ENCODE measurements at regions not wholly inside any gene's neighbourhood (a gene's known extent, or its start where the extent isn't known, plus 50 kb on each side); places are given as distances from the start of the nearest gene placed in this dataset.

GRCh38 chr1:234887016-234887900 lies 241.4 kb downstream of the TOMM20 start:
- Histone ChIP-seq H3K4me3 (replicated peaks; ENCODE audit: low read depth, low read length) (no peak overlapping the region), H3K36me3 (ENCODE audit: control insufficient read depth, insufficient read depth, low read length) (no peaks in the 10 kb centered on the region), H3K27me3 (replicated peaks; ENCODE audit: control insufficient read depth, insufficient read depth, low read length) (no peaks in the 10 kb centered on the region)
- no peak for DNase-seq (ENCODE audit: extremely low read depth, insufficient read length)
- no peak for TF ChIP-seq CTCF (IDR thresholded peaks at IDR 0.05; ENCODE audit: insufficient read depth, low read length, poor library complexity, severe bottlenecking)

- H3K27me3 ChIP-seq (replicated peaks; ENCODE audit: control insufficient read depth, insufficient read depth, low read length), result no peaks in the 10 kb centered on the region
- DNase-seq (ENCODE audit: extremely low read depth, insufficient read length), result no peak
- no peak overlapping the region for H3K4me3 ChIP-seq (replicated peaks; ENCODE audit: low read depth, low read length)
- H3K36me3 ChIP-seq (ENCODE audit: control insufficient read depth, insufficient read depth, low read length), result no peaks in the 10 kb centered on the region
- no peak for TF ChIP-seq CTCF (IDR thresholded peaks at IDR 0.05; ENCODE audit: insufficient read depth, low read length, poor library complexity, severe bottlenecking)
Observed at GRCh38 chr1:234886081-234886984, 242.3 kb downstream of the TOMM20 start.

GRCh38 chr1:234885601-234886000 lies 243.0 kb downstream of the TOMM20 start:
- no peak for TF ChIP-seq CTCF (IDR thresholded peaks at IDR 0.05; ENCODE audit: insufficient read depth, low read length, poor library complexity, severe bottlenecking)
- DNase-seq (ENCODE audit: extremely low read depth, insufficient read length), result no peak
- H3K27me3 ChIP-seq (replicated peaks; ENCODE audit: control insufficient read depth, insufficient read depth, low read length), result no peaks in the 10 kb centered on the region
- no peaks in the 10 kb centered on the region for H3K36me3 ChIP-seq (ENCODE audit: control insufficient read depth, insufficient read depth, low read length)
- no peak overlapping the region for H3K4me3 ChIP-seq (replicated peaks; ENCODE audit: low read depth, low read length)

GRCh38 chr1:234884701-234885100 lies 243.9 kb downstream of the TOMM20 start:
- TF ChIP-seq CTCF (IDR thresholded peaks at IDR 0.05; ENCODE audit: insufficient read depth, low read length, poor library complexity, severe bottlenecking), result no peak
- Histone ChIP-seq H3K4me3 (replicated peaks; ENCODE audit: low read depth, low read length) (no peak overlapping the region), H3K27me3 (replicated peaks; ENCODE audit: control insufficient read depth, insufficient read depth, low read length) (no peaks in the 10 kb centered on the region), H3K36me3 (ENCODE audit: control insufficient read depth, insufficient read depth, low read length) (no peaks in the 10 kb centered on the region)
- no peak for DNase-seq (ENCODE audit: extremely low read depth, insufficient read length)

GRCh38 chr1:234884006-234884405 lies 244.6 kb downstream of the TOMM20 start:
- TF ChIP-seq CTCF (IDR thresholded peaks at IDR 0.05; ENCODE audit: insufficient read depth, low read length, poor library complexity, severe bottlenecking), result no peak
- no peaks in the 10 kb centered on the region for H3K27me3 ChIP-seq (replicated peaks; ENCODE audit: control insufficient read depth, insufficient read depth, low read length)
- H3K36me3 ChIP-seq (ENCODE audit: control insufficient read depth, insufficient read depth, low read length), result no peaks in the 10 kb centered on the region
- H3K4me3 ChIP-seq (replicated peaks; ENCODE audit: low read depth, low read length), result no peak overlapping the region
- no peak for DNase-seq (ENCODE audit: extremely low read depth, insufficient read length)

All from GM06990 (cell line).